T-helper 17 cell (primary cell): ENCODE measurements at regions not wholly inside any gene's neighbourhood (a gene's known extent, or its start where the extent isn't known, plus 50 kb on each side); places are given as distances from the start of the nearest gene placed in this dataset.
"Not testable (repeated sequence)": the region's sequence is repeated elsewhere in the genome, so short reads cannot be mapped to it uniquely, and the experiment has no call there.

Source experiments
- ATAC-seq: fragments of 150-1000 bp; cut with Tn5 transposase; 2 replicates; pipeline ENCODE4 v1.10.0; 2021; ENCODE audit warnings: mild to moderate bottlenecking, moderate library complexity
- DNase-seq, 3 donors: peaks; one replicate each; pipeline versions ENCODE4 v3.0.0 to v3.0.0-alpha.2; 2020 to 2021
- H3K9me3 ChIP-seq: one replicate; pipeline ENCODE4 v1.7.0; 2013; ENCODE audit warnings: low read length, mild to moderate bottlenecking; ENCODE audit not compliant: control insufficient read depth, poor library complexity, severe bottlenecking
- H3K27ac Mint-ChIP-seq: one replicate; pipeline ENCODE4 v1.8.0; 2022; ENCODE audit warnings: mild to moderate bottlenecking, moderate library complexity, mixed read lengths
- H3K27me3 Mint-ChIP-seq: one replicate; pipeline ENCODE4 v1.8.0; 2022; ENCODE audit warnings: mixed read lengths
- H3K36me3 Mint-ChIP-seq: one replicate; pipeline ENCODE4 v1.8.0; 2022; ENCODE audit warnings: low read depth, mixed read lengths
- H3K4me1 Mint-ChIP-seq: one replicate; pipeline ENCODE4 v1.8.0; 2022; ENCODE audit warnings: mild to moderate bottlenecking, mixed read lengths
- H3K4me3 Mint-ChIP-seq: one replicate; pipeline ENCODE4 v1.8.0; 2022; ENCODE audit warnings: mild to moderate bottlenecking, moderate library complexity, mixed read lengths

GRCh38 chr4:125262502-125262901 is 52.3 kb upstream of the FAT4 start:
- ATAC-seq (no peak), DNase-seq (no peak)
- no peaks in the 10 kb centered on the region for H3K9me3 ChIP-seq
- Mint-ChIP-seq H3K27me3 (no peaks in the 10 kb centered on the region), H3K4me3 (no peak overlapping the region), H3K36me3 (no peaks in the 10 kb centered on the region), H3K4me1 (no peaks in the 10 kb centered on the region), H3K27ac (no peak overlapping the region)

GRCh38 chr4:125262079-125262478 is 52.7 kb upstream of the FAT4 start:
- H3K27ac Mint-ChIP-seq: no peak overlapping the region
- no peaks in the 10 kb centered on the region for H3K4me1 Mint-ChIP-seq
- ATAC-seq: no peak
- no peaks in the 10 kb centered on the region for H3K36me3 Mint-ChIP-seq
- H3K9me3 ChIP-seq: no peaks in the 10 kb centered on the region
- DNase-seq: no peak
- H3K4me3 Mint-ChIP-seq: no peak overlapping the region
- no peaks in the 10 kb centered on the region for H3K27me3 Mint-ChIP-seq

- no peaks in the 10 kb centered on the region for H3K27me3 Mint-ChIP-seq
- H3K36me3 Mint-ChIP-seq: no peaks in the 10 kb centered on the region
- H3K9me3 ChIP-seq: no peaks in the 10 kb centered on the region
- ATAC-seq: no peak
- H3K4me3 Mint-ChIP-seq: no peak overlapping the region
- no peaks in the 10 kb centered on the region for H3K4me1 Mint-ChIP-seq
- H3K27ac Mint-ChIP-seq: no peak overlapping the region
- no peak for DNase-seq
Measured at GRCh38 chr4:125254106-125254505, 60.6 kb upstream of the FAT4 start.

DNA sequence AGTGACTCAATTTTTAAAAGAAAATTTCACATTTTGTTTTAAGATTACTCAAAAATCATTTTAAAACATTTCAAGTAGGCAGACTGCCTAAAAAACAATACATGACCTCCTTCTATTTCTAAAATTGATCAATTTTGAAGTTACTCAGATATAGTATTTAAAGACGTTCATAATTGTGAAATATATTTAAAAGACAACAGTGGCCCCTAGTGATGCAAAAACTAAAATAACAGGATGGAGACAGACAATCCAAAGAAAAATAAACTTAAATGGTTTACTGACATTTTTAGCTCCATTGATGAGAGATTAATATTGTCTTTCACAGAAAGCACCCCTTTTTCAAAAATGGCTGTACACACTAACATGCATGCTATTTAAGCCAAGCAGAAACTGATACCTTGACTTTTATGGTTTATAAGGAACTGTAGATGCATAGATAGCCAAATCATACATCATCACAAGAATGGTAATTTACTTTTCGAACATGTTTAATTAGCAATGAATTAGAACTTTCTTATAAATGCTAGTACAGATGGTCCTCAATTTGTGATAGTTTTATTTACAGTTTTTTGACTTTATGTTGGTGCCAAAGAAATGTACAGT is 69.8 kb upstream of the FAT4 start:
- H3K9me3 ChIP-seq: no peaks in the 10 kb centered on the region
- Mint-ChIP-seq H3K4me1 (no peaks in the 10 kb centered on the region), H3K27ac (no peak overlapping the region), H3K4me3 (no peak overlapping the region), H3K27me3 (no peaks in the 10 kb centered on the region), H3K36me3 (no peaks in the 10 kb centered on the region)
- DNase-seq: no peak
- no peak for ATAC-seq

DNA sequence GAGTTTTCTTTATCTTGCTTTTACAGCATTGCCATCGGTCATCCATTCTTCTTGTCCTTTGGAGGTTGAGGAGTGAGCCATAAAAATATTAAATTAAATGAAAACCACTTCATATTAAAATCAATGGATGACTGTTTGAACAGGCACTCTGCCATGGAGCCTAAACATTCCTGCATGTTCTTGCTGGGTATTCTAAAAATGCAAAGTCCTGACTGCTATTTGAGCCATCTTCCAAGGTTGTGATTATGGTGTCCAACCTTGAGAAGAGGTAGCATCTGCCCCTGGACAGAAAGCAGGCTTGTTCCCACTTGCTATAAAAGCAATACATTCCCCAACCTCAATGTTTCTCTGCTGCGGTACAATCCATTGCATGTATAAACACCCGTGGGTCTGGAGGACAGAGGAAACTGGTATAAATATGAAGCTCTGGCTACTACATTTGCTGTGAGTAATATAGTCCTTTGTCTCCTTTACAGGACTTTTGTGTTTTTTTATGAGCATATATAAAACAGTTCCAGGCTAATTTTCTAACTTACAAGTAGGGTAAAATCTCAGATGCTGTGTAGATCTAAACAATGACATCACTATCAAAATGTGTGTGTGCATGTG is 70.9 kb upstream of the FAT4 start:
- no peaks in the 10 kb centered on the region for H3K9me3 ChIP-seq
- DNase-seq: no peak
- no peak for ATAC-seq
- Mint-ChIP-seq H3K4me3 (no peak overlapping the region), H3K27me3 (no peaks in the 10 kb centered on the region), H3K4me1 (no peaks in the 10 kb centered on the region), H3K27ac (no peak overlapping the region), H3K36me3 (no peaks in the 10 kb centered on the region)

DNA sequence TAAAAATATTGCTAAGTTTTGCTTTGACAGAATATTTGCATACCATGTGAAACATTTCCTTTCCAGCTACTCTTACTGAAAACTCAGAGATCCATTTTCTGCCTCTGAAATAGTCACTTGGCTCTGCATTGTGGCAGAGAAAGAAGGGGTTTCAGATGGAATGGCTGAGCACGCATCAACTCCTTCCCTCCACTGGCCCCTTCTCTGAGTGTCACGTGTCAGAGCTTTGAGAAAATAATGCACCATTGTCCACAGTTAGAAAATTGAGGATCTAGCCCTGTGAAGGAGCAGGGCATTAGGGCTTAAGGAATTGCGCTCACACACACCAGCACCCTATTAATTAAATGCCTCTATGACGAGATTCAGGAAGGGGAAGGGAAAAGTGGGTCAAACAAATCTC is 78.8 kb upstream of the FAT4 start:
- Mint-ChIP-seq H3K36me3 (no peaks in the 10 kb centered on the region), H3K27ac (no peak overlapping the region), H3K4me3 (no peak overlapping the region), H3K4me1 (no peaks in the 10 kb centered on the region), H3K27me3 (no peaks in the 10 kb centered on the region)
- H3K9me3 ChIP-seq: no peaks in the 10 kb centered on the region
- no peak for DNase-seq
- ATAC-seq: no peak

GRCh38 chr4:125231661-125232060 is 83.1 kb upstream of the FAT4 start:
- ATAC-seq (no peak), DNase-seq (no peak)
- no peak overlapping the region for H3K4me3 Mint-ChIP-seq
- no peaks in the 10 kb centered on the region for H3K4me1 Mint-ChIP-seq
- H3K27ac Mint-ChIP-seq: no peak overlapping the region
- no peaks in the 10 kb centered on the region for H3K27me3 Mint-ChIP-seq
- H3K36me3 Mint-ChIP-seq: no peaks in the 10 kb centered on the region
- no peaks in the 10 kb centered on the region for H3K9me3 ChIP-seq

DNA sequence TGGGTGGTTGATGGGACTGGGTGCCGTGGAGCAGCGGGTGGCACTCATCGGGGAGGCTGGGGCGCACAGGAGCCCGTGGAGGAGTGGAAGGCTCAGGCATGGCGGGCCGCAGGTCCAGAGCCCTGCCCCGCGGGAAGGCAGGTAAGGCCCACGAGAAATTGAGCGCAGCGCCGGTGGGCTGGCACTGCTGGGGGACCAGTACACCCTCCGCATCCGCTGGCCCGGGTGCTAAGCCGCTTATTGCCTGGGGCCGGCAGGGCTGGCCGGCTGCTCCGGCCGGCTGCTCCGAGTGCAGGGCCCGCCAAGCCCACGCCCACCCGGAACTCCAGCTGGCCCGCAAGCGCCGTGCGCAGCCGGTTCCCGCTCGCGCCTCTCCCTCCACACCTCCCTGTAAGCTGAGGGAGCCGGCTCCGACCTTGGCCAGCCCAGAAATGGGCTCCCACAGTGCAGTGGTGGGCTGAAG is 85.1 kb upstream of the FAT4 start:
- no peaks in the 10 kb centered on the region for H3K27me3 Mint-ChIP-seq
- H3K4me1 Mint-ChIP-seq: no peaks in the 10 kb centered on the region
- no peak overlapping the region for H3K27ac Mint-ChIP-seq
- no peak overlapping the region for H3K4me3 Mint-ChIP-seq
- ATAC-seq (no peak), DNase-seq (no peak)
- no peaks in the 10 kb centered on the region for H3K9me3 ChIP-seq
- H3K36me3 Mint-ChIP-seq: no peaks in the 10 kb centered on the region

GRCh38 chr4:125225806-125226205 is 88.9 kb upstream of the FAT4 start:
- Mint-ChIP-seq H3K36me3 (no peaks in the 10 kb centered on the region), H3K27me3 (no peaks in the 10 kb centered on the region), H3K4me3 (no peak overlapping the region), H3K27ac (no peak overlapping the region), H3K4me1 (no peaks in the 10 kb centered on the region)
- DNase-seq (no peak), ATAC-seq (no peak)
- H3K9me3 ChIP-seq: no peaks in the 10 kb centered on the region

GRCh38 chr4:125200556-125200955 is 114.2 kb upstream of the FAT4 start:
- no peak for ATAC-seq
- Mint-ChIP-seq H3K27ac (no peak overlapping the region), H3K4me1 (no peaks in the 10 kb centered on the region), H3K27me3 (no peaks in the 10 kb centered on the region), H3K36me3 (no peaks in the 10 kb centered on the region), H3K4me3 (no peak overlapping the region)
- DNase-seq: no peak
- no peaks in the 10 kb centered on the region for H3K9me3 ChIP-seq

- no peak overlapping the region for H3K4me3 Mint-ChIP-seq
- H3K27me3 Mint-ChIP-seq: no peaks in the 10 kb centered on the region
- H3K36me3 Mint-ChIP-seq: no peaks in the 10 kb centered on the region
- DNase-seq (no peak), ATAC-seq (no peak)
- no peaks in the 10 kb centered on the region for H3K9me3 ChIP-seq
- H3K27ac Mint-ChIP-seq: no peak overlapping the region
- no peaks in the 10 kb centered on the region for H3K4me1 Mint-ChIP-seq
Measured at GRCh38 chr4:125198916-125199315, 115.8 kb upstream of the FAT4 start.

- peak in 1 of 3 donors; percentile 9 for DNase-seq
- H3K36me3 Mint-ChIP-seq, H3K4me1 Mint-ChIP-seq: not testable (repeated sequence)
Measured at GRCh38 chr4:125191874-125192459, 122.8 kb upstream of the FAT4 start.

DNA sequence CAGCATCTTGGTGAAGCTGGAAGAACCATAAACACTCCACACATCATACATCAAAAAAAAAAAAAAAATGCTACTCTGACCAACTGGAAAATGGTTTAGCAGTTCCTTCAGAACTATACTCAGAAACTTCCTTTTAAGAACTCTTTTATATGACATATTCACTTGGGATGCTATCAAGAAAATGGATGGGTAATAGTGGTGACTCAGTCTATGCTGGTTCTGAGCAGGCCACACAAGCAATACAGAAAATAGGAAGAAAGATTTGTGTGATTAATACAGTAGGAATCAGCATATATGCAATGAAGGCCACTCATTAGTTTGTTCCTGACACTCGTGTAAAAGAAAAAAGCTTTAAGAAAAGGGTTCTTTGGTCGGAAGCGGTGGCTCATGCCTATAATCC is 123.5 kb upstream of the FAT4 start:
- H3K9me3 ChIP-seq: no peaks in the 10 kb centered on the region
- Mint-ChIP-seq H3K4me1 (no peaks in the 10 kb centered on the region), H3K27me3 (no peaks in the 10 kb centered on the region), H3K27ac (no peak overlapping the region), H3K4me3 (no peak overlapping the region), H3K36me3 (no peaks in the 10 kb centered on the region)
- DNase-seq: no peak
- no peak for ATAC-seq

More at GRCh38 chr4:125191874-125192459, 122.8 kb upstream of the FAT4 start:
- not testable (repeated sequence) for H3K4me3 Mint-ChIP-seq, H3K27ac Mint-ChIP-seq, H3K27me3 Mint-ChIP-seq, H3K9me3 ChIP-seq, ATAC-seq
